ENCODE measurements at regions not wholly inside any gene's neighbourhood (a gene's known extent, or its start where the extent isn't known, plus 50 kb on each side); places are given as distances from the start of the nearest gene placed in this dataset.

- TF ChIP-seq CTCF (conservative IDR thresholded peaks at IDR 0.05; ENCODE audit: low read depth in 2 of 2) = no peak
- TF ChIP-seq EZH2 (IDR thresholded peaks at IDR 0.05; ENCODE audit: low read depth, unreplicated experiment) = no peak
- TF ChIP-seq POLR2AphosphoS5 (IDR thresholded peaks at IDR 0.05; ENCODE audit: low read depth) = no peak
- no peak for TF ChIP-seq REST (IDR thresholded peaks at IDR 0.05; ENCODE audit: unreplicated experiment)
- no peak for TF ChIP-seq CREB1 (CRISPR knock-in tag; IDR thresholded peaks at IDR 0.05; ENCODE audit: low read depth)
- TF ChIP-seq ZNF462 (CRISPR knock-in tag; IDR thresholded peaks at IDR 0.05) = no peak
- TF ChIP-seq JUNB (IDR thresholded peaks at IDR 0.05; ENCODE audit: unreplicated experiment) = no peak
- no peak for TF ChIP-seq EZH2phosphoT487 (IDR thresholded peaks at IDR 0.05; ENCODE audit: unreplicated experiment)
- no peak for TF ChIP-seq ETS1 (IDR thresholded peaks at IDR 0.05)
- TF ChIP-seq ZNF114 (CRISPR knock-in tag; IDR thresholded peaks at IDR 0.05) = no peak
- no peak for TF ChIP-seq ZNF331 (CRISPR knock-in tag; IDR thresholded peaks at IDR 0.05; ENCODE audit: low read depth)
- no peak for TF ChIP-seq NANOG (IDR thresholded peaks at IDR 0.05; ENCODE audit: borderline replicate concordance)
Observed at GRCh38 chr1:208614610-208615009, 370.4 kb upstream of the PLXNA2 start.

Data from GM23338 (cell line).